Thyroid gland (tissue), 4 donors: ENCODE measurements at regions not wholly inside any gene's neighbourhood (a gene's known extent, or its start where the extent isn't known, plus 50 kb on each side); places are given as distances from the start of the nearest gene placed in this dataset.

Experiments used
- DNase-seq, 2 donors: peaks; one replicate each; pipeline ENCODE4 v3.0.0-alpha.2; 2019
- H3K27ac ChIP-seq, 3 donors: fragments of 200-600 bp; sonication (generic); 1 replicate in 2 of 3; 2 replicates in 1 of 3; pipeline ENCODE4 v1.5.1; 2016 to 2019; ENCODE audit warnings: mild to moderate bottlenecking in 1 of 3, moderate library complexity in 1 of 3
- H3K27me3 ChIP-seq: fragments of 200-600 bp; sonication (generic); one replicate; pipeline ENCODE4 v1.5.1; 2019
- H3K36me3 ChIP-seq, 2 donors: fragments of 200-600 bp; sonication (generic); one replicate each; pipeline ENCODE4 v1.5.1; 2016 to 2019
- H3K4me1 ChIP-seq, 2 donors: fragments of 200-600 bp; sonication (generic); one replicate each; pipeline ENCODE4 v1.5.1; 2017 to 2019
- H3K4me3 ChIP-seq, 3 donors: fragments of 200-600 bp; sonication (generic); replicated peaks in 1 of 3; 1 replicate in 2 of 3; 2 replicates in 1 of 3; pipeline ENCODE4 v1.5.1; 2016; ENCODE audit warnings: mild to moderate bottlenecking in 1 of 3
- H3K9me3 ChIP-seq: fragments of 200-600 bp; sonication (generic); one replicate; pipeline ENCODE4 v1.5.1; 2017
- CTCF ChIP-seq, 6 experiments: fragments of 200-600 bp in 3 of 6; fragments of 450-650 bp in 3 of 6; sonication (generic) in 3 of 6; IDR thresholded peaks; one replicate each; pipeline ENCODE4 v1.5.1; 2016 to 2019; ENCODE audit warnings: antibody characterized with exemption in 6 of 6, mild to moderate bottlenecking in 2 of 6, inconsistent platforms in 1 of 6, moderate library complexity in 1 of 6
- POLR2A ChIP-seq, 2 donors: fragments of 450-650 bp; IDR thresholded peaks; one replicate each; pipeline ENCODE4 v1.6.1; 2017; ENCODE audit warnings: antibody characterized with exemption in 2 of 2, mild to moderate bottlenecking in 2 of 2, moderate library complexity in 1 of 2
- WGBS, 2 donors: methylation state at CpG; one replicate each; pipeline ENCODE4 v1.1.5; 2017; 5-methylcytosine and 5-hydroxymethylcytosine counted together
- intact Hi-C: fragments of 100-400 bp; cut with DNase I; formaldehyde crosslinking; loops from one replicate; pipeline ENCODE4 v1.15.1; 2023

- H3K4me1 ChIP-seq = no peaks in the 10 kb centered on the region
- no peak for DNase-seq
- H3K27me3 ChIP-seq = no peaks in the 10 kb centered on the region
- H3K9me3 ChIP-seq = no peaks in the 10 kb centered on the region
- WGBS, 2 donors = 84 to 90% methylated on average over 1 of the region's 1 CpG
- no peak overlapping the region for H3K27ac ChIP-seq
- intact Hi-C loops = no loop called here
- H3K36me3 ChIP-seq = no peaks in the 10 kb centered on the region
- no peak overlapping the region for H3K4me3 ChIP-seq
- no peak for TF ChIP-seq POLR2A (IDR thresholded peaks at IDR 0.05)
- TF ChIP-seq CTCF (IDR thresholded peaks at IDR 0.05) = no peak
These were observed 482.0 kb downstream of the ZNF536 start for GRCh38 chr19:30854207-30854606.

- no peak for TF ChIP-seq CTCF (IDR thresholded peaks at IDR 0.05)
- TF ChIP-seq POLR2A (IDR thresholded peaks at IDR 0.05) = no peak
- WGBS, 2 donors = 94 to 95% methylated on average over 3 of the region's 3 CpGs
- H3K27me3 ChIP-seq = no peaks in the 10 kb centered on the region
- DNase-seq = no peak
- H3K4me3 ChIP-seq = no peak overlapping the region
- H3K27ac ChIP-seq = no peak overlapping the region
- intact Hi-C loops = no loop called here
- H3K36me3 ChIP-seq = no peaks in the 10 kb centered on the region
- no peaks in the 10 kb centered on the region for H3K9me3 ChIP-seq
- no peaks in the 10 kb centered on the region for H3K4me1 ChIP-seq
These were observed 480.9 kb downstream of the ZNF536 start for GRCh38 chr19:30853036-30853435.

- H3K36me3 ChIP-seq = no peaks in the 10 kb centered on the region
- H3K4me1 ChIP-seq = no peaks in the 10 kb centered on the region
- WGBS, 2 donors = 89 to 96% methylated on average over 10 of the region's 10 CpGs
- H3K27ac ChIP-seq = no peak overlapping the region
- no peaks in the 10 kb centered on the region for H3K9me3 ChIP-seq
- intact Hi-C loops = no loop called here
- TF ChIP-seq CTCF (IDR thresholded peaks at IDR 0.05) = no peak
- no peak for TF ChIP-seq POLR2A (IDR thresholded peaks at IDR 0.05)
- no peaks in the 10 kb centered on the region for H3K27me3 ChIP-seq
- no peak for DNase-seq
- H3K4me3 ChIP-seq = no peak overlapping the region
These were observed 480.0 kb downstream of the ZNF536 start for GRCh38 chr19:30852168-30852567.

DNA sequence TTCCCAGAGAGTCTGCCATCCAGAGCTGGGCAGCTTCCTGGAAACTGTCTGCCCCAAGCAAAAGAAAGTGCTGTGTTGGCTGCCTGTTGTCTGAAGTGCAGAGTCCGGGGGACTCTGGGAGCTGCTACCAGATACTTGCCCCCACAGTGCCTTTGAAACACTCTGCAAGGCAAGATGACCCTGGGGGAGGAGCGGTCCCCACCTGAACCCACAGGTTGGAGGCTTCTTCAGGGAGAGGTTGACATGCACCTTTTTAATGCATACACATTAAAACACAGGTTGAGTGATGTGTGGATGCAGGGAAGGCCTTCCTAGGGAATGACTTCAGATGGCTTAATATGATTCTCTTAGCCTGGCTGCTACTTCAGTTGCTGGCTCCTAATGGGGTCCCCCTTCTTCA, 479.5 kb downstream of the ZNF536 start:
- no peak overlapping the region for H3K27ac ChIP-seq
- no peaks in the 10 kb centered on the region for H3K9me3 ChIP-seq
- no peak overlapping the region for H3K4me3 ChIP-seq
- TF ChIP-seq CTCF (IDR thresholded peaks at IDR 0.05) = no peak
- no peak for TF ChIP-seq POLR2A (IDR thresholded peaks at IDR 0.05)
- no peaks in the 10 kb centered on the region for H3K4me1 ChIP-seq
- intact Hi-C loops = no loop called here
- H3K36me3 ChIP-seq = no peaks in the 10 kb centered on the region
- H3K27me3 ChIP-seq = no peaks in the 10 kb centered on the region
- whole genome bisulfite sequencing, 2 donors = 88% methylated on average over 2 of the region's 2 CpGs; no CpG with 5 or more reads in 1 of the 2 donors
- no peak for DNase-seq

- 78 to 79% methylated on average over 9 of the region's 9 CpGs for WGBS, 2 donors
- TF ChIP-seq POLR2A (IDR thresholded peaks at IDR 0.05) (no peak), CTCF (IDR thresholded peaks at IDR 0.05) (no peak)
- Histone ChIP-seq H3K27ac (no peak overlapping the region), H3K27me3 (no peaks in the 10 kb centered on the region), H3K36me3 (no peaks in the 10 kb centered on the region), H3K4me3 (no peak overlapping the region), H3K9me3 (no peaks in the 10 kb centered on the region), H3K4me1 (no peaks in the 10 kb centered on the region)
- DNase-seq = no peak
- intact Hi-C loops = no loop called here
These were observed 476.6 kb downstream of the ZNF536 start for GRCh38 chr19:30848636-30849425.
